CD4-positive, alpha-beta T cell treated with Interleukin-21 for 1 hour (primary cell): ENCODE measurements at regions not wholly inside any gene's neighbourhood (a gene's known extent, or its start where the extent isn't known, plus 50 kb on each side); places are given as distances from the start of the nearest gene placed in this dataset.

Experiments used
- DNase-seq: peaks from one replicate; pipeline ENCODE4 v3.0.0-alpha.2; 2020

GRCh38 chr2:81583311-81584108, 1279.0 kb upstream of the LRRTM1 start:
- DNase-seq, result no peak

GRCh38 chr2:81576713-81577112, 1272.2 kb upstream of the LRRTM1 start:
- DNase-seq, result no peak

DNA sequence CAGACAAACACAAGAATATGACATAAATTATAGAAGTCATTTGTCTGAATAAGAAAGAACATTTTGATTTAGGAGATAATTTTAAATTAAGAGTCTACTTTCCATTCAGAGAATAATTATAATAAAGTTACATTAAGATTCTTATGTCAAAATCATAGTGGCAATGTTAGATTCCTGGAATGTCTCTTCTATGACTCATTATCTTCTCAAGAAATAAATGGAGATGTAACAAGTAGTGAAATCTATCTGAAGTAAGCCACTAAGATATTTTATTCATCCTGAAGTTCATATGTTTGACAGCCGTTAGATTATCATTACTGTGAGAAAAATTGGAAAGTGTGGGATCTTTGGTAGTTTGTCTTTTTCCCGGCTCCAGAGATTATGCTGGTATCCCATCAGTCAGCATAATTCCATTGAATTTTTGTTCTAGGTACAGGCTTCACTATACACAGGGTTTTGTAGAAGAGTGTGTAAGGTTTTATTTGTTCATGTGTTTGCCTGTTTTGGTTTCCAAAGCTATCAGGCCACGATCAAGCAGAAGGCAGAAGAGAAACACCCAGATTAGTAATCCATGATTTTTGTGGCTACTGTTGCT, 1246.6 kb upstream of the LRRTM1 start:
- DNase-seq, result no peak

DNA sequence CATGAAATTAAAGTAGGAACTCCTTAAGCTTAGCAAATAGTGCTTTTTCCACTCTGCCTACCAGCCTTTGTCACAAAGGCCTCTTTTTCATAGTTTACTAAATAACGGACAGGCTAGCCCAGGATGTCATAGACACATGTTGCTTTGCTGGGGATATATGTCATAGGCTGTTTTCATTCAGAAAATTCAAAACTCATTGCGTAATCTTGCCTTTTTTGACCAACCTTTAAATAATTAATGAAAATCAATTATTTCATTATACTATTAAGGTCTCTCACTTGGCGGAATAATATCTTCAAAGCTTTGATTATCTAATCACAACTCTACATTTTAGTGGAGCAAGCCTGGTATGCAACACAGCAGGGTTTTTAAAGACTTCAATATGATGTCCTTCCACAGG, 1245.7 kb upstream of the LRRTM1 start:
- DNase-seq, result no peak

DNA sequence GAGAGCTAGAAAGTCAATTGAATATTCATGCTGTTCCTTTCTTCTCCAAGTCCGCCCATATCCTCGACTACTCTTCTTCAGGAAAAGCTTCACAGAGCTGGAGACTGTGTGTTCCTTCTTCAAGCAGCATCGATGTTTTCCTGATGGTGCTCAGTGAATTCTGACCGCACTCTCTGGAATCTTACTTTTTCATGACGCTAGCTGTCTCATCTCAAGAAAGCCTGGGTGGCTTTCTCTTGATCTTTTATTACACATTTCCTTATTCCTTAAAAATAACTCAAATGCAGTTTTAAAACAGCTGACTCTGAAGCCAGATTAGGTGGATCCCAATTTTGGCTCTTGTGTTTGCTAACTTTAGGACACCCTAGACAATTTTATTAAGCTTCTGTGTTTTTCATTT, 1245.1 kb upstream of the LRRTM1 start:
- no peak for DNase-seq

DNA sequence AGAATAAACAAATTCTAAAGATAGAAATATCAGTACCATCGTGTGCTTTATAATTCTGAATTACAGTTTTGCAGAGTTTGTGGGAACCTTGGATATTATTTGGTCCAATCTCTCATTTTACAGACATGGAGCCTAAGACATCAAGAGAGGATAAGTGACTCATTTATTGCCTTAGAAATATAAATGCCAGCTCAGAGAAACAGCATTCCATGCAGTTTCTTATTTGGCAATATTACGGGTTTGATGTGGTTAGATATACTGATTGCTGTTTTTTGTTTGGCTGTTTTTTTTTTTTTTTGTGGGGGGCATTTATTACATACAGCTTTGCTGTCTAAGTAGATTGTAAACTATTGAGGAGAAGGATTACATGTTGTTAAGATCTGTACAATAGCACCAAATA, 1241.1 kb upstream of the LRRTM1 start:
- no peak for DNase-seq

DNA sequence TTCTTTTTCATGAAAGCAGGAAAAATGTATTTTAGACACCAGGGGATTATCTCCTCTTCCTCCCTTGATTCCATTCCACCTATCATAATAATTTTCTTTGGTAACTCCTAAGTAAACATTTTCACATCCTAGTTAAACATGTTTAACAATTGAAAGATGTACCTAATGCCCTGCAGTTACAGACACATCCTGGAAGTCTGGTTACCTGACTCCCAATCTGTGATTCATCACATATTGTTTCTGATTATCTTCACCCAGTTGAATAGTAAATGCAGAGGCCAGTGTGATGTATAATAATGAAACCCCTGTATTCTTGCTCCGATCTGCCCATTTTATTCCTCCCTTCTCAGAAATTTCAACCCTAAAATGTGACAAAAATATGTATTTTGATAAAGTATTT, 1237.6 kb upstream of the LRRTM1 start:
- DNase-seq, result no peak

DNA sequence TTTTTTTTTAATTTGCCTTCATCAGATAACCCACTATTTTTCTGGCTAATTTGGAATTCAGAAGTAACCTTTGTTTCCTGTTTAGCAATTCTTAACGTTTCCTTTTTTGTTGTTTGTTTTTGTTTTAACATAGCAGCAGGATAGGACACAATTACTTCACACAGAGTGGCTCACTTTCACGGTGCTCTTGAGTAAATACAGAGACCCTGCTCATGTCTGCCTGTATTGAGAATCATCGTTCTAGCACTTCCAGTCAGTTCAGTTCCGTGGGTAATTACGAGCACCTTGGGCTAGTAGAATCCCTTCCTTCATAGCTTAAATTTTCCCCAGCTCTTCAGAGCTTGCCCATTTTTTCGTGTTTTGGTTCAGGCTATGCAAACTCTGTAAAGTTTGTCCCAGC, 1225.4 kb upstream of the LRRTM1 start:
- no peak for DNase-seq

DNA sequence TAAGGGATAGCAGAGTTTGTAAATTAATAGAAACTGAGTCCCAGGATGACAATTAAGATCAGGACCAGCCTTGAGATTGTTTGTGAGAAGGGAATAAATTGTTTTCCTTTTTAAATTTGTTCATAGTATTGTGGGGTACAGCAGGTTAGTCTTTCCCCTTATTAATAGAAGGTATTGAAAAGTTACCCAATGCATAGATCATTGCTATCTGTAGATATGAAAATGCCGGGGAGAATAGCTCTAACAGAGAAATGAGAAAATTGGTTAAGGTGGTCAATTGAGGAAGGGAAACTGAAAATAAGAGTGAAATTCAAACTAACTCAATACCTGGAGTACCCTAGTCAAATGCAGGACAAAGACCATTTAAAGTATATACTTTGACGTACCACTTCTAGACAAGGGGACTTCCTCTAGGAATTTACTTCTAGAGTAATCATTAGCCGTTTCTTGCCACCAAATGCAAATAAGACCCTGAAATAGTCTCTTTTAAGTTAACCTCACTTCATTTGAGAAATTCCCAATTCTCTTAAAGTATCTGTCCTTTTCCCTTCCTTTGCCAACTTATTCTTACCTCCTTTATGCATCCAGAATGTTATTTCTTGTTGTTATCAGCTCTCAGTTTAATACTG, 1224.4 kb upstream of the LRRTM1 start:
- DNase-seq, result no peak

GRCh38 chr2:81523344-81523743, 1218.8 kb upstream of the LRRTM1 start:
- DNase-seq, result no peak

- no peak for DNase-seq
Observed at GRCh38 chr2:81513328-81513727, 1208.8 kb upstream of the LRRTM1 start.

DNA sequence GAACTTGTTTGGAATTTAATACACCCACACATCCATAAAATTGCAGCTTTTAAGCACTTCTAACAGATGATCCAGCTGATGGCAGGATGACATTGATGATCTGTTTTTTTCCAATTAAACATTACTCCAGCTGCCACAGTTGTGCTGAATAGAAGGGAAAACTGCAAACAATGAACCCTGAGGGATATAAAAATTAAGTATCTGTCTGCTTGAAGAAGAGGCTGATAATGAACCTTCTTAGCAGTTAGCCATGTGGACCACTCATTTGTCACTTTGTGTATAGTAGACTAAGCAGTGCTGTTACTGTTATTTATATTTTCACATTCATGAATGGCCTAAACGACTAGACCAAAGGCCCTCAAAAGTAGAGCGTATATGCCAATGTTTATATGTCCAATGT, 1201.0 kb upstream of the LRRTM1 start:
- no peak for DNase-seq

DNA sequence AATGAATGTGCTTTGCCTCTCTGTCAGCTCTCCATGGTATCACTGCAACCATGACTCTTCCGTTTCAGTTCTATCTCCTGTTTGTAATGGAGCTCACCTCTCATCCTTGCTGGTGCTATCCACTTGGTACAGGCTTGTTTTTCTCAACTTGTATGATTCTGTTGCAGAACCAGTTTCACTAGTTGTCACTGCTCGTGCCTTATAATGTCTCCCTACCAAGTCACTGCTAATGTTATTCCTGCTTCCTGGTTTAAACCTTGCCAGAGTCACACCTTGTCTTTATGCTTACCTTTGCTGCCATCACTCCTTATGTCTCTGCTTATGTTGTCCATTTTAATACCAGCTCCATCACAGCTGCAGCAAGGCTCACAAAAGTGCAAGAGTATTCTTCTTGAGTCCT, 1191.0 kb upstream of the LRRTM1 start:
- no peak for DNase-seq

DNA sequence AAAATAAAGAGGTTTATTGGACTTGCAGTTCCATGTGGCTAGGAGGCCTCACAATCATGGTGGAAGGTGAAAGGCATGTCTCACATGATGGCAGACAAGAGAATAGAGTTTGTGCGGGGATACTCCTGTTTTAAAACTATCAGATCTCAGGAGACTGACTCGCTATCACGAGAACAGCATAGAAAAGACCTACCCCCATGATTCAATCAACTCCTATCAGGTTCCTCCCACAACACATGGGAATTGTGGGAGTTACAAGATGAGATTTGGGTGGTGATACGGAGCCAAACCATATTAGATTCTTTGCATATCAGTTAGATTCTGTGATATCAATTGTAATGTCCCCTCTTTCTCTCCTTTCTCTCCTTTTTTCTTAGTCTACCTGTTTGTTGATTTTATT, 1178.7 kb upstream of the LRRTM1 start:
- DNase-seq, result no peak

- no peak for DNase-seq
Observed at GRCh38 chr2:81481994-81482368, 1177.4 kb upstream of the LRRTM1 start.

GRCh38 chr2:81481242-81481993, 1176.9 kb upstream of the LRRTM1 start:
- DNase-seq, result no peak

- DNase-seq, result no peak
Observed at GRCh38 chr2:81467096-81467495, 1162.5 kb upstream of the LRRTM1 start.

GRCh38 chr2:81462420-81462819, 1157.9 kb upstream of the LRRTM1 start:
- DNase-seq, result no peak

GRCh38 chr2:81445176-81445575, 1140.6 kb upstream of the LRRTM1 start:
- DNase-seq, result no peak

DNA sequence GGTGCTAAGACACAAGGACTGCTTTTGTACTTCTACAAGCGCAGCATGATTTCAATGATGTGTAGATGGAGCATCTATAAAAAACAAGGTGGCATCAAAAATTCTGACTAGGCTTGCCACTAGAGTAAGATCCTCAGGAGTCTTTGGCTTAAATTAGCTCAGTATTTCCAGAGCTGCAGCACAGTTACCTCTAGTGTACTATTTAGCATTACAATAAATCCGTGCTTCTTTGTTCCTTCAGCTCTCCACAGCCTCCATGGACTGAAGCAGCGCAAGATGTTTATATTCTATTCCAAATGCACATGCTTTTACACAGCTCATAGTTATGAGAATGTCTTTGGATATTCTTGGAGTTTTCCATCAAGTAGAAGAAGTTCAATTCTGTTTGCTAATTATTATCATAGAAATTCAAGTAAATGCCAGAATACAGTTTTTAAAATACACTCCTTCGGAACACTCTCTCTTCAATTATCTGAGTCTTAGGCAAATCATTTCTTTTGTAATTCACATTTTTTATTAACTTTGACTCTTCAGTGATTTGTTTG, 1133.0 kb upstream of the LRRTM1 start:
- DNase-seq, result no peak

DNA sequence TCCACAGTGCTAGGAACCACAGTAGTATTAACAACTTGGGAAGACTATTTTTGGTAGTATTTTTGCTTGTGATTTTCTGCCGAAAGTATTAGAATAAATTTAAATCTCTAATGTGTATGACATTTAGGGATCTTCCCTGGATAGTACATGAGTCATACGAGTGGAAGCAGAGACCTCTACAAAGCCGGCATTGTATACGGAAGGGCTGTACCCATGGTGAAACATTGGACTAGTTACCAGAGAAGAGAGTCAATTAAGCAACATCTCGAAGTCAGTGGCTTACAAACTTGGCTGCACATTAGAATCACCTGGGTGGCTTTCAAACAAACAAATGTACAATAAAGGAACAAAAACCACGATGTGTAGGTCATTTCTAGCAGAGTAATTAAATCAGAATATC, 1131.7 kb upstream of the LRRTM1 start:
- DNase-seq, result no peak

DNA sequence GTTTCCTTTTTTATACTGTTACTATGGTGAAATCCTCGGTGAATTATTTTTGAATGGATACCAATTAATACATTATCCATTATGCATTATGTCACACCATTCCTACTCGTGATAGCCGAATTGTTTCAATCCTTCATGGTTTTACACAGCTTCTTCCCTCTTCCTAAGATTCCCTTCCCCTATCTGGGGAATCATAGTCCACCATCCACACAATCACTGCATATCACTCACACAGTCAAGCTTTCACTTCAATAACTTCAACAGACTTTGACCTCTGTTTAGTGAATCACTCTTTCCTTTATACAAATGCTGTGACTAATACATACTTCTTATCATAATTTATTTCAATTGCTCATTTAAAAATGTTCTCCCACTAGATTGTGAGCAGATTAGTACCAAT, 1108.1 kb upstream of the LRRTM1 start:
- DNase-seq, result no peak

DNA sequence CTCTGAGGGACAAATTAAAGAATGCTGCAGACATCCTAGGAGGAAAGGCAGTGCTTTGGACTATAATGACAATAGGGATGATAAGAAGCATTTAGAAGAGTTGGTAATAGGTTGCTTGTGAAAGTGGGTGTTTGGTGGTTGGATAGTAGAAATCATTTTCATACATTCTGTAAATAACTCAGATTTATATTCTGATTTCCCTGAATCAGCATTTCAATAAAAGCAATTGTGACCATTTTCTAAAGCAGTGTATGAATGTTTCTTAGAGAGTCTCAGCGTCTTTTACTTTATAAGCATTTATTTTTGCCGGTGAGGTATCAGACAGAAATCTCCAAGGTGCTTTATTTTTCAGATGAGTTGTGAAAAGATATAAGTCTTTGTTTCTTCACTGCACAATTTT, 1099.0 kb upstream of the LRRTM1 start:
- DNase-seq, result no peak
